Caco-2 (cell line): ENCODE measurements at regions not wholly inside any gene's neighbourhood (a gene's known extent, or its start where the extent isn't known, plus 50 kb on each side); places are given as distances from the start of the nearest gene placed in this dataset.

ENCODE experiments used
- BruUV-seq: library from RNA; stranded (reverse); fragments of 400-500 nt; replicated peaks from 2 replicates; lab custom pipeline; 2021; lab: Mats Ljungman, UMichigan
- CTCF ChIA-PET: fragments of 300-600 bp; sonication (Branson Sonifier 250); formaldehyde crosslinking; loops from one replicate; lab custom pipeline; 2022; ENCODE audit warnings: antibody characterized with exemption; lab: Charles Lee
- POLR2A ChIA-PET: fragments of 300-600 bp; sonication (Branson Sonifier 250); formaldehyde crosslinking; loops from one replicate; lab custom pipeline; 2022; ENCODE audit warnings: antibody characterized with exemption; lab: Charles Lee
- DNase-seq, 2 experiments: peaks; one replicate each; pipeline versions ENCODE4 v3.0.0 to v3.0.0-alpha.2; 2020 to 2022
- H3K27me3 ChIP-seq: replicated peaks from 2 replicates; pipeline ENCODE4 v1.6.0; 2011; ENCODE audit warnings: low read length; ENCODE audit not compliant: control insufficient read depth, insufficient read depth
- H3K36me3 ChIP-seq: 2 replicates; pipeline ENCODE4 v1.5.1; 2011; ENCODE audit warnings: low read length; ENCODE audit not compliant: control insufficient read depth, insufficient read depth
- H3K4me1 ChIP-seq: fragments of 250-450 bp; sonication (Bioruptor Pico); 2 replicates; pipeline ENCODE4 v1.5.1; 2020; ENCODE audit warnings: mild to moderate bottlenecking
- H3K4me3 ChIP-seq: 2 replicates; pipeline ENCODE4 v1.5.1; 2011; ENCODE audit warnings: low read depth, mild to moderate bottlenecking, control low read depth, low read length
- H3K9me3 ChIP-seq: fragments of 250-450 bp; sonication (Bioruptor Pico); 2 replicates; pipeline ENCODE4 v1.5.1; 2020; ENCODE audit warnings: mild to moderate bottlenecking, moderate library complexity
- H3K27ac Mint-ChIP-seq: one replicate; pipeline ENCODE4 v1.8.0; 2022; ENCODE audit warnings: mixed read lengths; ENCODE audit not compliant: unreplicated experiment
- H3K27me3 Mint-ChIP-seq: one replicate; pipeline ENCODE4 v1.8.0; 2022; ENCODE audit warnings: mixed read lengths; ENCODE audit not compliant: insufficient read depth, unreplicated experiment
- H3K36me3 Mint-ChIP-seq: one replicate; pipeline ENCODE4 v1.8.0; 2022; ENCODE audit warnings: mild to moderate bottlenecking, mixed read lengths; ENCODE audit not compliant: insufficient read depth, unreplicated experiment
- H3K4me1 Mint-ChIP-seq: one replicate; pipeline ENCODE4 v1.8.0; 2022; ENCODE audit warnings: low read depth, mixed read lengths; ENCODE audit not compliant: unreplicated experiment
- H3K4me3 Mint-ChIP-seq: one replicate; pipeline ENCODE4 v1.8.0; 2022; ENCODE audit warnings: mild to moderate bottlenecking, moderate library complexity, mixed read lengths; ENCODE audit not compliant: unreplicated experiment
- H3K9me3 Mint-ChIP-seq: one replicate; pipeline ENCODE4 v1.8.0; 2022; ENCODE audit warnings: mixed read lengths; ENCODE audit not compliant: unreplicated experiment
- intact Hi-C: fragments of 100-400 bp; cut with micrococcal nuclease; formaldehyde crosslinking; loops from one replicate; pipeline ENCODE4 v1.10.0; 2022; ENCODE audit not compliant: unreplicated experiment
- TF ChIP-seq, protein P1 (sequence below), 2 experiments: fragments of 200-600 bp in 1 of 2; IDR thresholded peaks; 1 replicate in 1 of 2; 2 replicates in 1 of 2; pipeline versions ENCODE4 v1.5.1 to v1.8.0; 2011 to 2022; ENCODE audit warnings: antibody characterized with exemption in 1 of 2, control low read depth in 1 of 2, inconsistent platforms in 1 of 2, low read depth in 1 of 2, low read length in 1 of 2, mild to moderate bottlenecking in 1 of 2, moderate library complexity in 1 of 2; ENCODE audit not compliant: insufficient read depth in 1 of 2, severe bottlenecking in 1 of 2, unreplicated experiment in 1 of 2

DNA sequence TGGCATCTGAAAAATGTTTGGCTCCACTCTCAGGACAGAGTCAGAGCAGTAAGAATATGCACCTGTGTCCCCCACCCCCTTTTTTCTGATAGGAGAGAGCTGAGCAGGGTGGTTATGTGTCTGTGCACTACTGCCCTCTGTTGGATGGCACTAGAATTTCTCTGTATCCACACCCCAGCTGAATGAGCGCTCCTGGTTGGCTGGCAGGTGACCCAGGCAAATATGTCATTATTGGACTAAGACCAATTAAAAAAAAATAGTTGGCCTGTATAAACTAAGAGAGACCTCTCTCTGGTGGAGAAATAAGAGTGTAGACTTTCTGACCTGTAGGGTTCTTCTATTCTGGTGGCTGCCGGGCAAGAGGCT, 107.0 kb downstream of the PTCSC3 start:
- DNase-seq: peak; percentile 51 to 69
- Mint-ChIP-seq H3K36me3 (no peaks in the 10 kb centered on the region), H3K4me3 (no peak overlapping the region), H3K9me3 (no peaks in the 10 kb centered on the region), H3K27ac (no peak overlapping the region), H3K27me3 (peaks cover 6% of the 10 kb centered on the region), H3K4me1 (no peaks in the 10 kb centered on the region)
- peaks cover 2% of the 10 kb centered on the region; the same call in 1 of the 2 replicates for H3K27me3 ChIP-seq
- H3K4me1 ChIP-seq: no peaks in the 10 kb centered on the region
- H3K36me3 ChIP-seq: no peaks in the 10 kb centered on the region
- TF ChIP-seq, protein P1, sequence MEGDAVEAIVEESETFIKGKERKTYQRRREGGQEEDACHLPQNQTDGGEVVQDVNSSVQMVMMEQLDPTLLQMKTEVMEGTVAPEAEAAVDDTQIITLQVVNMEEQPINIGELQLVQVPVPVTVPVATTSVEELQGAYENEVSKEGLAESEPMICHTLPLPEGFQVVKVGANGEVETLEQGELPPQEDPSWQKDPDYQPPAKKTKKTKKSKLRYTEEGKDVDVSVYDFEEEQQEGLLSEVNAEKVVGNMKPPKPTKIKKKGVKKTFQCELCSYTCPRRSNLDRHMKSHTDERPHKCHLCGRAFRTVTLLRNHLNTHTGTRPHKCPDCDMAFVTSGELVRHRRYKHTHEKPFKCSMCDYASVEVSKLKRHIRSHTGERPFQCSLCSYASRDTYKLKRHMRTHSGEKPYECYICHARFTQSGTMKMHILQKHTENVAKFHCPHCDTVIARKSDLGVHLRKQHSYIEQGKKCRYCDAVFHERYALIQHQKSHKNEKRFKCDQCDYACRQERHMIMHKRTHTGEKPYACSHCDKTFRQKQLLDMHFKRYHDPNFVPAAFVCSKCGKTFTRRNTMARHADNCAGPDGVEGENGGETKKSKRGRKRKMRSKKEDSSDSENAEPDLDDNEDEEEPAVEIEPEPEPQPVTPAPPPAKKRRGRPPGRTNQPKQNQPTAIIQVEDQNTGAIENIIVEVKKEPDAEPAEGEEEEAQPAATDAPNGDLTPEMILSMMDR (IDR thresholded peaks at IDR 0.05; ENCODE audit: insufficient read depth in 1 of 2, low read depth in 1 of 2, low read length in 1 of 2, severe bottlenecking in 1 of 2, unreplicated experiment in 1 of 2): peak; percentile 67 to 83
- H3K4me3 ChIP-seq: no peak overlapping the region
- ChIA-PET CTCF (interaction anchor here (0.5 to 3.7 kb wide), 23 partner anchors 9 to 536 kb away, joined by 3 to 44 read pairs (median 4); partner anchors contain the start of genes BRMS1L and MBIP), POLR2A (no interaction called here)
- BruUV-seq: no TSS peak
- no peaks in the 10 kb centered on the region for H3K9me3 ChIP-seq
- intact Hi-C loops: loop anchor here (1.0 kb wide), 2 partner anchors 186 to 190 kb away; no protein-coding TSS in a partner anchor

DNA sequence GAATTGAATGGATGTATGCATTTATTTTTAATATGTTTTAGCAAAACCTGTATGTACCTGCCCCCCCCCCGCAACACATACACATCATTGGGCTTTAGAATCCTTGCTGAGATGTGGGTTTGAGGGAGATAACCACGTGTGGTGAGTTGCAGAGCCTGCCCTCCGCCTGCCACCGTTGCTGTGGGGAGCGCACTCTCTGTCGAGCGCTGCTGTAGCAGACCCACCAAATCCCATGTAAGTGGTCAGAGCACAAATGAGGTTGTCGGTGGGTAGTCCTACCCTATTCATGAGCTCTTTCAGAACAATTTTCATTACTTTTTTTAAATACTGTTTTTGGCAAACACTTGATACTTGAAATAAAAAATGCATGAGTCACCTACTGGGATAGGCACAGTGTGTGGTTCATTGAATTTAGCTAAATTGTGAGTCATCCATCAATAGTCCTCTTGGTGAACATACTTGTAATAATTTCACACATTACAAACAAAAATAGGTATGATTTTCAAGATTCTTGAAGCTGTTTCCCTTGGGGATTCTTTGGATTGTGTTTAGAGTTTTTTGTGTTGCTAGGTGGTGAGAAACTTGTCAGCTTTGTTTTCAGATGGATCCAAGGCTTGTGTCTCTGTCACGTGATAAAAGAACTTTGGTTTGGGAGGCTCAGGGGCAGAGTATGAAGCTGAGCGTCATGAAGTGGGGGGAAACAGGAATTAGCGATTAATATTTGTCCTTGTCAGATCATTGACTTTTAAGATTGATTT, 107.6 kb downstream of the PTCSC3 start:
- Mint-ChIP-seq H3K27ac (no peak overlapping the region), H3K36me3 (no peaks in the 10 kb centered on the region), H3K4me3 (no peak overlapping the region), H3K27me3 (peaks cover 4% of the 10 kb centered on the region), H3K9me3 (no peaks in the 10 kb centered on the region), H3K4me1 (no peaks in the 10 kb centered on the region)
- no peak for DNase-seq
- TF ChIP-seq, protein P1 (IDR thresholded peaks at IDR 0.05; ENCODE audit: insufficient read depth in 1 of 2, low read depth in 1 of 2, low read length in 1 of 2, severe bottlenecking in 1 of 2, unreplicated experiment in 1 of 2): no peak
- Histone ChIP-seq H3K4me3 (no peak overlapping the region), H3K27me3 (peaks cover 2% of the 10 kb centered on the region; the same call in 1 of the 2 replicates), H3K36me3 (no peaks in the 10 kb centered on the region), H3K9me3 (no peaks in the 10 kb centered on the region), H3K4me1 (no peaks in the 10 kb centered on the region)
- ChIA-PET POLR2A (no interaction called here), CTCF (interaction anchor here (0.6 to 3.7 kb wide), 17 partner anchors 8 to 537 kb away, joined by 3 to 44 read pairs (median 6); partner anchors contain the start of genes BRMS1L and MBIP)
- no TSS peak for BruUV-seq
- intact Hi-C loops: loop anchor here (1.0 kb wide), 2 partner anchors 186 to 190 kb away; no protein-coding TSS in a partner anchor

DNA sequence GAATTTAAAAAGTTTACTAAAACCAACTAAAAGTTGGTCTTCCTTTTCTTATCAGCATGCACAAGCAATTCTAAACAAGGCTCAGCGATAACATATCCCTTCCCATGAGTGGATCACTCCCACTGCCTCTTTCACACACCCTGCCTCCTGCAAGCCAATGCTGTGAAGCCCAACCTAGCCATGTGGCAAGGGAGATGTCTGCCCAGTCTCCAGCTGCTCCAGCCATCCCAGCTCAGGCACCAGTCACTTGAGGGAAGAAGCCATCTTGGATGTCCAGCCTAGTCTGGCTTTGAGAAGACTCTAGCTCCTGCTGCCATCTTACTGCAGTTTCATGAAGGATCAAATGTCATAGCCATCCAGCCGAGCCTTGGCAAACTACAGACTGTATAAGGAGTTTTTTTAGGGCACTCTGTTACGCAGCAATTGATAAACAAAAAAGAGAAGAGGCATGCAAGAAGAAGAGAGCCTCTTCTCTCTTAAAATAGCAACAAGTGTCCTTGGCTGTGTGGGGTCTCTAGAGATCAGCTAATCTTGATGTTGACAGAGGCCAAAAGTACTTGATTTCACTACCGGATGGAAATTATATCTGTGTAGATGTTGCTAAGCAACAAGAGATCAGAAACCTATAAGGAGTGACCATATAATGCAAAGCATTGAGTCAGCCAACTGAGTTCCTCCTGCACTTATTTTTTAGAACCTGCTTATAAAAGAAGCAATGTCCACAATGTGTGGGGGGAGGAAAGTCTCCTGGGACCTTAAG, 108.9 kb downstream of the PTCSC3 start:
- POLR2A ChIA-PET: no interaction called here

More for the DNA sequence above, 108.9 kb downstream of the PTCSC3 start:
- Mint-ChIP-seq H3K27me3 (peaks cover 4% of the 10 kb centered on the region), H3K4me3 (no peak overlapping the region), H3K9me3 (no peaks in the 10 kb centered on the region), H3K4me1 (no peaks in the 10 kb centered on the region), H3K36me3 (no peaks in the 10 kb centered on the region), H3K27ac (no peak overlapping the region)
- Histone ChIP-seq H3K36me3 (no peaks in the 10 kb centered on the region), H3K27me3 (peaks cover 2% of the 10 kb centered on the region; the same call in 1 of the 2 replicates), H3K4me3 (no peak overlapping the region), H3K9me3 (no peaks in the 10 kb centered on the region), H3K4me1 (no peaks in the 10 kb centered on the region)
- CTCF ChIA-PET: interaction anchor here (2.7 kb wide), 1 partner anchor 188 kb away, joined by 17 read pairs; no protein-coding TSS in a partner anchor
- TF ChIP-seq, protein P1 (IDR thresholded peaks at IDR 0.05; ENCODE audit: insufficient read depth in 1 of 2, low read depth in 1 of 2, low read length in 1 of 2, severe bottlenecking in 1 of 2, unreplicated experiment in 1 of 2): no peak
- intact Hi-C loops: no loop called here
- no TSS peak for BruUV-seq
- no peak for DNase-seq
